ENCODE measurements at regions not wholly inside any gene's neighbourhood (a gene's known extent, or its start where the extent isn't known, plus 50 kb on each side); places are given as distances from the start of the nearest gene placed in this dataset.

GRCh38 chr2:56127010-56127409 is 56.8 kb upstream of the CCDC85A start:
- TF ChIP-seq CTCF (IDR thresholded peaks at IDR 0.05) = no peak
- TF ChIP-seq POLR2A (IDR thresholded peaks at IDR 0.05; ENCODE audit: low read depth) = no peak
- no peak for TF ChIP-seq POLR2AphosphoS5 (IDR thresholded peaks at IDR 0.05)
- TF ChIP-seq EP300 (IDR thresholded peaks at IDR 0.05) = no peak
